Umbilical cord (tissue), 1 donor: ENCODE measurements at regions not wholly inside any gene's neighbourhood (a gene's known extent, or its start where the extent isn't known, plus 50 kb on each side); places are given as distances from the start of the nearest gene placed in this dataset.
A peak's percentile ranks its signal among the peaks of the same experiment; 100 is the strongest.

ENCODE experiments used
- DNase-seq: peaks from one replicate; pipeline ENCODE4 v3.0.0-alpha.2; 2015; ENCODE audit warnings: low spot score

- no peak for DNase-seq
Observed at GRCh38 chr4:56286763-56287162, 100.5 kb downstream of the AASDH start.

- DNase-seq: no peak
Observed at GRCh38 chr4:56283375-56283774, 103.9 kb downstream of the AASDH start.

GRCh38 chr4:56282004-56282403, 105.3 kb downstream of the AASDH start:
- DNase-seq: no peak

- no peak for DNase-seq
Observed at GRCh38 chr4:56276547-56276946, 110.7 kb downstream of the AASDH start.

GRCh38 chr4:56273391-56273790, 113.9 kb downstream of the AASDH start:
- DNase-seq: no peak

GRCh38 chr4:56272927-56273326, 114.4 kb downstream of the AASDH start:
- DNase-seq: no peak

GRCh38 chr4:56272003-56272402, 115.3 kb downstream of the AASDH start:
- DNase-seq: no peak

- peak; percentile 32 for DNase-seq
Observed at GRCh38 chr4:56271131-56271530, 116.2 kb downstream of the AASDH start.

GRCh38 chr4:56267558-56267957, 119.7 kb downstream of the AASDH start:
- no peak for DNase-seq

GRCh38 chr4:56264873-56265272, 122.4 kb downstream of the AASDH start:
- DNase-seq: no peak

GRCh38 chr4:56261027-56261426, 126.3 kb downstream of the AASDH start:
- DNase-seq: no peak

GRCh38 chr4:56260320-56260719, 127.0 kb downstream of the AASDH start:
- DNase-seq: no peak

GRCh38 chr4:56259655-56260054, 127.6 kb downstream of the AASDH start:
- DNase-seq: no peak

- no peak for DNase-seq
Observed at GRCh38 chr4:56255820-56256219, 131.5 kb downstream of the AASDH start.

GRCh38 chr4:56253666-56254305, 133.5 kb downstream of the AASDH start:
- DNase-seq: no peak

- DNase-seq: no peak
Observed at GRCh38 chr4:56252561-56253152, 134.6 kb downstream of the AASDH start.

- DNase-seq: no peak
Observed at GRCh38 chr4:56251556-56251955, 135.7 kb downstream of the AASDH start.

- peak; percentile 77 for DNase-seq
Observed at GRCh38 chr4:56250776-56251175, 136.5 kb downstream of the AASDH start.

- no peak for DNase-seq
Observed at GRCh38 chr4:56247646-56248045, 139.6 kb downstream of the AASDH start.

GRCh38 chr4:56246233-56246610, 141.1 kb downstream of the AASDH start:
- DNase-seq: no peak

- DNase-seq: no peak
Observed at GRCh38 chr4:56245547-56246232, 141.6 kb downstream of the AASDH start.

GRCh38 chr4:56244681-56245080, 142.6 kb downstream of the AASDH start:
- DNase-seq: no peak

- DNase-seq: no peak
Observed at GRCh38 chr4:56243107-56243506, 144.2 kb downstream of the AASDH start.
